ENCODE measurements at regions not wholly inside any gene's neighbourhood (a gene's known extent, or its start where the extent isn't known, plus 50 kb on each side); places are given as distances from the start of the nearest gene placed in this dataset.

DNA sequence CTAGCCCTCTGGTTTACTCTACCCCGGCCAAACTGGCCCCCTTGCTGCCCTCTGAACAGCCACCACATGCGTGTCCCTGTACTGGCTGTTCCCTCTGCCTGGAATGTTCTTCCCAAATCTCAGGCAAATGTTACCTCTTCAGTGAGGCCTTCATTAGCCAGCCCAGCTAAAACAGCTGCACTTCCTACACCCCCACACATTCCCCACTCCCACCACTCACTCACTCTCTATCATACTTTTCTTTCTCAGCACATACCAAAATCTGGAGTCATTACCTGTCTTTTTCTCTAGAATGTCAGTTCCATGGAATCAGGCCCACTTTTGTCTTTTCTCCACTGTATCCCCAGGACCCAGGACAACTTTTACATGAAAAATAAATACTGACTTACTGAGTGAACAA, 401.2 kb upstream of the SULF2 start (continued):
- TF ChIP-seq CSRNP3 (CRISPR knock-in tag; IDR thresholded peaks at IDR 0.05) (no peak), PPARA (CRISPR knock-in tag; IDR thresholded peaks at IDR 0.05; ENCODE audit: borderline replicate concordance) (no peak), SNAI2 (CRISPR knock-in tag; IDR thresholded peaks at IDR 0.05) (no peak)
- TF ChIP-seq, protein P1, sequence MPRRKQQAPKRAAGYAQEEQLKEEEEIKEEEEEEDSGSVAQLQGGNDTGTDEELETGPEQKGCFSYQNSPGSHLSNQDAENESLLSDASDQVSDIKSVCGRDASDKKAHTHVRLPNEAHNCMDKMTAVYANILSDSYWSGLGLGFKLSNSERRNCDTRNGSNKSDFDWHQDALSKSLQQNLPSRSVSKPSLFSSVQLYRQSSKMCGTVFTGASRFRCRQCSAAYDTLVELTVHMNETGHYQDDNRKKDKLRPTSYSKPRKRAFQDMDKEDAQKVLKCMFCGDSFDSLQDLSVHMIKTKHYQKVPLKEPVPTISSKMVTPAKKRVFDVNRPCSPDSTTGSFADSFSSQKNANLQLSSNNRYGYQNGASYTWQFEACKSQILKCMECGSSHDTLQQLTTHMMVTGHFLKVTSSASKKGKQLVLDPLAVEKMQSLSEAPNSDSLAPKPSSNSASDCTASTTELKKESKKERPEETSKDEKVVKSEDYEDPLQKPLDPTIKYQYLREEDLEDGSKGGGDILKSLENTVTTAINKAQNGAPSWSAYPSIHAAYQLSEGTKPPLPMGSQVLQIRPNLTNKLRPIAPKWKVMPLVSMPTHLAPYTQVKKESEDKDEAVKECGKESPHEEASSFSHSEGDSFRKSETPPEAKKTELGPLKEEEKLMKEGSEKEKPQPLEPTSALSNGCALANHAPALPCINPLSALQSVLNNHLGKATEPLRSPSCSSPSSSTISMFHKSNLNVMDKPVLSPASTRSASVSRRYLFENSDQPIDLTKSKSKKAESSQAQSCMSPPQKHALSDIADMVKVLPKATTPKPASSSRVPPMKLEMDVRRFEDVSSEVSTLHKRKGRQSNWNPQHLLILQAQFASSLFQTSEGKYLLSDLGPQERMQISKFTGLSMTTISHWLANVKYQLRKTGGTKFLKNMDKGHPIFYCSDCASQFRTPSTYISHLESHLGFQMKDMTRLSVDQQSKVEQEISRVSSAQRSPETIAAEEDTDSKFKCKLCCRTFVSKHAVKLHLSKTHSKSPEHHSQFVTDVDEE (CRISPR knock-in tag; IDR thresholded peaks at IDR 0.05): no peak

DNA sequence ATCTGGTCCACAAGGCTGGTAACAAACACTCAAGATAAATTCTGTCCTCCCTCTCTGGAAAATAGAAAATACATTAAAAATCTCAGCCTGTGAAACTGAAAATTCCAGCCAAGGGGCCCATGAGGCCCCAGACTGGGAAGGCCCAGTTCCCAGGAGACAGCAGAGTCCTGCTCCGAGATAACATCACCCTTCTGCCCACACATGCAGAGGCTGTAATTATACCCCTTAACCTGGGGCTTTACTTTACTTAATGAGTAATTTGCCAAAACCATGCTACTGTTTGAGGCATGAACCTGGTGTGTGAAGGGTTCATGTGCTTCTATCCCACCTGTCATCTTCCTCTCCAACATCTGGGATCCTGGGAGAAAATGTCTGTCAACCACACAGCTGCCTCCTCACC, 398.9 kb upstream of the SULF2 start:
- no peak for ATAC-seq
- TF ChIP-seq ISL1 (CRISPR knock-in tag; IDR thresholded peaks at IDR 0.05): no peak
- TF ChIP-seq, protein P2, sequence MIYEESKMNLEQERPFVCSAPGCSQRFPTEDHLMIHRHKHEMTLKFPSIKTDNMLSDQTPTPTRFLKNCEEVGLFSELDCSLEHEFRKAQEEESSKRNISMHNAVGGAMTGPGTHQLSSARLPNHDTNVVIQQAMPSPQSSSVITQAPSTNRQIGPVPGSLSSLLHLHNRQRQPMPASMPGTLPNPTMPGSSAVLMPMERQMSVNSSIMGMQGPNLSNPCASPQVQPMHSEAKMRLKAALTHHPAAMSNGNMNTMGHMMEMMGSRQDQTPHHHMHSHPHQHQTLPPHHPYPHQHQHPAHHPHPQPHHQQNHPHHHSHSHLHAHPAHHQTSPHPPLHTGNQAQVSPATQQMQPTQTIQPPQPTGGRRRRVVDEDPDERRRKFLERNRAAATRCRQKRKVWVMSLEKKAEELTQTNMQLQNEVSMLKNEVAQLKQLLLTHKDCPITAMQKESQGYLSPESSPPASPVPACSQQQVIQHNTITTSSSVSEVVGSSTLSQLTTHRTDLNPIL (CRISPR knock-in tag; IDR thresholded peaks at IDR 0.05; ENCODE audit: low read depth): no peak
- no peak for TF ChIP-seq ZFP3 (CRISPR knock-in tag; IDR thresholded peaks at IDR 0.05)
- TF ChIP-seq TOX (CRISPR knock-in tag; IDR thresholded peaks at IDR 0.05; ENCODE audit: borderline replicate concordance): no peak
- TF ChIP-seq ZNF70 (CRISPR knock-in tag; IDR thresholded peaks at IDR 0.05): no peak
- no peak for TF ChIP-seq CSRNP3 (CRISPR knock-in tag; IDR thresholded peaks at IDR 0.05)
- TF ChIP-seq ZNF8 (CRISPR knock-in tag; IDR thresholded peaks at IDR 0.05): no peak
- no peak for TF ChIP-seq SNAI2 (CRISPR knock-in tag; IDR thresholded peaks at IDR 0.05)
- no peak for TF ChIP-seq PPARA (CRISPR knock-in tag; IDR thresholded peaks at IDR 0.05; ENCODE audit: borderline replicate concordance)
- TF ChIP-seq RARB (CRISPR knock-in tag; IDR thresholded peaks at IDR 0.05): no peak

DNA sequence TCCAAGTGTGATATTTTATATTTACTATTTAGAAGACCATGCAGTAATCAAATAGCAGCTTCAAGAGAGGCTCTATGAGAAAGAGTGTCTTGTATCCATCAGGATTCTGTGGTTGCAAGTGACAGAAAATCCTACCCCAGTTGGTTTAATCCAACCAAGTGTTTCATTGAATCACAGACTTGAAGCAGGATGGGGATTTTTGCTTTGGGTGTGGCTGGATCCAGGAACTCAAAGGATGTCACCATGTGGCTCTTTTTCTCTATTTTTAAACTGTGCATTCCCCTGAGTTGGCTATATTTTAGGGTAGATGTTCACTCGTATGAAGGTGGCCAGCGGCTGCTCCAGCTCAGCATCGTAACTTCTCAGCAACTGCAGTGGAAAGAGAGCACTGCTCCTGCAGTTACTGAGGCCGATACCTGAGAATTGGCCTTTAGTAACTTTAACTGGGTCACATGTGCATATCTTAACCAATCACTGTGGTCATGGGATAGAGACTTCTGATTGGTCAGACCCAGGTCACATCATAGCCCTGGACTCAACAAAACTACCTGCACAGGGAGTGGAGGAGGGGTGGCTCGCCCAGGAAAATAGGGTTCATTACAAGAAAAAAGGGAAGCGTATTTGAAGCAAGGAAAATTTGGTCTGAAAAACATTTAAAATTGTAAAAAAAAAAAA, 396.1 kb upstream of the SULF2 start:
- TF ChIP-seq OSR1 (CRISPR knock-in tag; IDR thresholded peaks at IDR 0.05) (no peak), ZNF70 (CRISPR knock-in tag; IDR thresholded peaks at IDR 0.05) (no peak), CSRNP3 (CRISPR knock-in tag; IDR thresholded peaks at IDR 0.05) (no peak), ZNF8 (CRISPR knock-in tag; IDR thresholded peaks at IDR 0.05) (no peak), CSDC2 (CRISPR knock-in tag; IDR thresholded peaks at IDR 0.05) (no peak), TCF4 (CRISPR knock-in tag; IDR thresholded peaks at IDR 0.05; ENCODE audit: borderline replicate concordance) (no peak), PATZ1 (CRISPR knock-in tag; IDR thresholded peaks at IDR 0.05; ENCODE audit: borderline replicate concordance) (no peak), ESRRG (CRISPR knock-in tag; IDR thresholded peaks at IDR 0.05) (no peak), ARNTL (CRISPR knock-in tag; IDR thresholded peaks at IDR 0.05; ENCODE audit: borderline replicate concordance, low read depth) (no peak), ZFP30 (CRISPR knock-in tag; IDR thresholded peaks at IDR 0.05) (no peak), TOX (CRISPR knock-in tag; IDR thresholded peaks at IDR 0.05; ENCODE audit: borderline replicate concordance) (no peak), ISL1 (CRISPR knock-in tag; IDR thresholded peaks at IDR 0.05) (no peak), ZC3H10 (CRISPR knock-in tag; IDR thresholded peaks at IDR 0.05) (no peak), ZNF565 (CRISPR knock-in tag; conservative IDR thresholded peaks at IDR 0.05; ENCODE audit: low read depth) (no peak), ZFP3 (CRISPR knock-in tag; IDR thresholded peaks at IDR 0.05) (no peak)
- TF ChIP-seq, protein P3, sequence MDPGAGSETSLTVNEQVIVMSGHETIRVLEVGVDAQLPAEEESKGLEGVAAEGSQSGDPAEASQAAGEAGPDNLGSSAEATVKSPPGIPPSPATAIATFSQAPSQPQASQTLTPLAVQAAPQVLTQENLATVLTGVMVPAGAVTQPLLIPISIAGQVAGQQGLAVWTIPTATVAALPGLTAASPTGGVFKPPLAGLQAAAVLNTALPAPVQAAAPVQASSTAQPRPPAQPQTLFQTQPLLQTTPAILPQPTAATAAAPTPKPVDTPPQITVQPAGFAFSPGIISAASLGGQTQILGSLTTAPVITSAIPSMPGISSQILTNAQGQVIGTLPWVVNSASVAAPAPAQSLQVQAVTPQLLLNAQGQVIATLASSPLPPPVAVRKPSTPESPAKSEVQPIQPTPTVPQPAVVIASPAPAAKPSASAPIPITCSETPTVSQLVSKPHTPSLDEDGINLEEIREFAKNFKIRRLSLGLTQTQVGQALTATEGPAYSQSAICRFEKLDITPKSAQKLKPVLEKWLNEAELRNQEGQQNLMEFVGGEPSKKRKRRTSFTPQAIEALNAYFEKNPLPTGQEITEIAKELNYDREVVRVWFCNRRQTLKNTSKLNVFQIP (CRISPR knock-in tag; IDR thresholded peaks at IDR 0.05; ENCODE audit: borderline replicate concordance, low read depth): no peak
- TF ChIP-seq, protein P1 (CRISPR knock-in tag; IDR thresholded peaks at IDR 0.05): no peak
- no peak for ATAC-seq

Measured in SK-N-SH treated with all-trans-retinoic acid at 6 μM for 48 hours (cell line).